ENCODE measurements at regions not wholly inside any gene's neighbourhood (a gene's known extent, or its start where the extent isn't known, plus 50 kb on each side); places are given as distances from the start of the nearest gene placed in this dataset.

DNA sequence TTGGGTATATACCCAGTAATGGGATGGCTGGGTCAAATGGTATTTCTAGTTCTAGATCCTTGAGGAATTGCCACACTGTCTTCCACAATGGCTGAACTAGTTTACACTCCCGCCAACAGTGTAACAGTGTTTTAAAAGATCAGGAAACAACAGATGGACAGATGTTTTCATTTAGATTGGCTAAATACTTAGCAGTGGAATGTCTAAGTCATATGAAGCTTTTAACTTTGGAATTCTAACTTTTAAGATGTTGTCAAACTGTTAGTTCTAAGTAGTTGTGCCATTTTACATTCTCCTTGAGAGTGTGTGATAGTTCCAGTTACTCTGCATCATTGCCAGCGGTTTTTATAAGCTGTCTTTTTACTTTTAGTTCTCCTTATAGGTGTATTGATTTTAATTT, 688.8 kb downstream of the SEMA5A start:
- no peak for TF ChIP-seq EZH2 (IDR thresholded peaks at IDR 0.05; ENCODE audit: low read length)
- TF ChIP-seq, protein P1, sequence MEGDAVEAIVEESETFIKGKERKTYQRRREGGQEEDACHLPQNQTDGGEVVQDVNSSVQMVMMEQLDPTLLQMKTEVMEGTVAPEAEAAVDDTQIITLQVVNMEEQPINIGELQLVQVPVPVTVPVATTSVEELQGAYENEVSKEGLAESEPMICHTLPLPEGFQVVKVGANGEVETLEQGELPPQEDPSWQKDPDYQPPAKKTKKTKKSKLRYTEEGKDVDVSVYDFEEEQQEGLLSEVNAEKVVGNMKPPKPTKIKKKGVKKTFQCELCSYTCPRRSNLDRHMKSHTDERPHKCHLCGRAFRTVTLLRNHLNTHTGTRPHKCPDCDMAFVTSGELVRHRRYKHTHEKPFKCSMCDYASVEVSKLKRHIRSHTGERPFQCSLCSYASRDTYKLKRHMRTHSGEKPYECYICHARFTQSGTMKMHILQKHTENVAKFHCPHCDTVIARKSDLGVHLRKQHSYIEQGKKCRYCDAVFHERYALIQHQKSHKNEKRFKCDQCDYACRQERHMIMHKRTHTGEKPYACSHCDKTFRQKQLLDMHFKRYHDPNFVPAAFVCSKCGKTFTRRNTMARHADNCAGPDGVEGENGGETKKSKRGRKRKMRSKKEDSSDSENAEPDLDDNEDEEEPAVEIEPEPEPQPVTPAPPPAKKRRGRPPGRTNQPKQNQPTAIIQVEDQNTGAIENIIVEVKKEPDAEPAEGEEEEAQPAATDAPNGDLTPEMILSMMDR (optimal IDR thresholded peaks at IDR 0.05 in 1 of 3, IDR thresholded peaks at IDR 0.05 in 1 of 3, conservative IDR thresholded peaks at IDR 0.05 in 1 of 3; ENCODE audit: extremely low read depth in 1 of 3, insufficient read depth in 2 of 3, low read length in 3 of 3), result no peak

All from keratinocyte (primary cell).